Limb (tissue), 2 donors: ENCODE measurements at regions not wholly inside any gene's neighbourhood (a gene's known extent, or its start where the extent isn't known, plus 50 kb on each side); places are given as distances from the start of the nearest gene placed in this dataset.

Experiments
- DNase-seq, 2 donors: peaks; one replicate each; pipeline ENCODE4 v3.0.0-alpha.2; 2016; ENCODE audit errors: extremely low spot score in 2 of 2

DNA sequence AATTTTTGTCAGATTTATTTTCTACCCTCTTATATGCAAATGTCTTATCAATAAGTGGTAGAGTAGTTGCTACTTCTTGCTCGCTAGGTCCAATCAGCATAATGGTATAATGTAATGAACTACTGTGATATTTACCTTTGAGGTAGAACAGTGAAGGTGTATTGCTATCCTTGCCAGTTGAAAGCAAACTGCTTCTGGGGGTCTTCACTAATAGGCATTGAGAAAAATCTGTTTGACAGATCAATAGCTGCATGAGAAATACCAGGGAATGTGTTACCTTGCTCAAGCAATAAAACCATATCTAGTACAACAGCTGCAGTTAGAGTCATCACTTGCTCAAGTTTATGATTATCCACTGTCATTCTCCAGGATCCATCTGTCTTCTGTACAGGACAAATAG lies 50.1 kb upstream of the EFEMP1 start:
- no peak for DNase-seq

DNA sequence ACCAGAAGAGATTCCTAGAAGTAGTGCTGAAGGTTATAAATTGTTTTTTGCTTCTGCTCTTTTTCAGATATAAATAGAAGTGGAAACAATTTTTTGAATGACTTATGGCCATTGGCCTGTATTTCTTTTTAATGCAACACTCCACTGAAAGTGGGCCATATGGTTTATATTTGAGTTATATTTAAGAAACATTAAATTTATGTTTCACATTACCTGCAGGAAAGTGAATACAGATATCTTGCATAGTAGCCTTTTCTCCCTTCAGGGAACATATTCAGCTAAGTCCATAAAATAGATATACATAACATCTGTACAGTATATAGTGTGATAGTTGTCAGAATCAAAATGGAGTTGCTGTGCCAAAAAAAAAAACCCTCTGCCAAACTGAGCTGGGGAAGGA lies 53.1 kb upstream of the EFEMP1 start:
- DNase-seq: no peak

DNA sequence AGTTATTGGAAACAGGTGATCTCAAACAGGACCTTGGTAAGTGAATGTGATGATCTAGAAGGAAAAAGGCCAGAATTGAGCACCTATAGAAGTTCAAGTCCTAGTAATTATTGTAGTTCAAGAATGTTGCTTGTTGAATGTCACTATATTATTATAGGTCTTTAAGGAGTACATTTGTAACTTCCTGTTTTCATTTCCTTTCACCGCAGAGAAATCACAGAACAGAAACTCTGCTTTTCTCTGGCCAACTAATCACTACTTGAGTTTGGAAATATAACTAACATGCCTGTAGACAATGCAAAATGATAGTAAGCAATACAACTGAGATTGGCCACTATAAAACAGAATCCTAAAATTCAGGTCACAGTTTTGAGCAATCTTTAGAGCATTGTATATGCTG lies 61.8 kb upstream of the EFEMP1 start:
- DNase-seq: no peak

DNA sequence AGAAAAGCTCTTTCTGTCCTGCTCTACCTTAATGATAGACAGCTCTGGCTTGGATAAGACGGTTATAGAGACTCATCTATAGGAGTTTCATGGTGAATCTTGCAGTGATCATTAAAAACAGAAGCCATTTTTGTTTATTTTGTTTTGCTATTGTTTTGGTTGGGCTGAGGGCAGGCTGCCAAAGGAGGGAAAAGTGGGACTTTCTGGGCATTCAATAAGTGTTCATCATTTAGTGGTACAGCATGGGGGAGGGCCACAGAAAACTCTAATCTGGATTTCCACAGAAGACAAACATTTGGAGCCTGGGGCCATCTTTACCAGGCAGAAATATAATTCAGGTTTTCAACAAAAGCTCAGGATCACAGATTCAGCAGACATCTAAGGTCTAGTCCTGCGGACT lies 62.4 kb upstream of the EFEMP1 start:
- no peak for DNase-seq

DNA sequence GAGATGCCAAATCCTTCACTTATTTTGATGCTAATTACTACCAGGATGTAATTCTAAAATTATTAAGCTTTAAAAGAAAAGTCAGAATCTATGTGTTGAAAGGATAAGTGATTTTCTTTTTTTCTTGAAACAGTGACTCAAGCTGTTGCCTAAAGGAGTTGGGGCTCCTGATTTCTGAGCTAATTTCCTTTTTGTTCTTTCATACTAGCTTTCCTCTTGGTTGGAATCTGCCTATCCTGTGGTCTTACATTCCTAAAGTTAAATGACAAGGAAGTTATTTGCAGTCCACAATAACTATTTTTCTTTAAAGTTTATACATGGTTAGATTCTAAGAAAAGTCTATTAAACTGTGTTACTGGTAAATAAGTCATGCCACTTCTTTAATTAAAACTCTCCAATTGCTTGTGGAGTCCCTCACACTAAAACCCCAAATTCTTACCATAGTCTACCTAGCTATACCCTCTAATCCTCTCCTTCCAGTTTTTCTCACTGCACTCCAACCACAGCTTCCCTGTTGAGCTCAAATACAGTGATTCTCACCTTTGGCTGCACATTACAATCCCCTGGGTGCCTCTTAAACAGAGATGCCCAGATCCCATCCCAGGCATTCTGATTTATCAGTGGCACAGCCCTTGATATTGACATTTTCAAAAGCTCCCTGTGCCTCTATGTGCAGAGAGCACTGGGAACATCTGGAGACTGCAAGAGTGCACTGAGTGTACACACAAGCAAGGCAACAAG lies 63.3 kb upstream of the EFEMP1 start:
- no peak for DNase-seq

DNA sequence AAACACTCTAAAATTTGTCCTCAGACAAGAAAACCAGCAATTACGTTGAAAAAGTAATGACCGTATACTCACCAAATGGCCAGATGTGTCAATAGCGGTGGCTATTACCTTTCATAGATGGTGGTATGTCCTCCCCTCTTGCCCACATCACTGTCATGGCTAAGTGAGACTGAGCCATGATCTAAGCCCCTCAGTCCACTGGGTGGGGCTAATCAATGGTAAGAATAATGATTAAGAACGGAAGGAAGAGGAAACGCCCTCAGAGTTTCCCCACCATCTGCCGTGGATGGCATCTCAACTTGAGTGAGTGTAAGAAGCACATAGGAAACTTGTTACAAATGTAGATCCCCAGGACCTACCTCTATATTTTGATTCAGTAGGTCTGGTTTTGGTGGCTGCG lies 65.8 kb upstream of the EFEMP1 start:
- DNase-seq: no peak

DNA sequence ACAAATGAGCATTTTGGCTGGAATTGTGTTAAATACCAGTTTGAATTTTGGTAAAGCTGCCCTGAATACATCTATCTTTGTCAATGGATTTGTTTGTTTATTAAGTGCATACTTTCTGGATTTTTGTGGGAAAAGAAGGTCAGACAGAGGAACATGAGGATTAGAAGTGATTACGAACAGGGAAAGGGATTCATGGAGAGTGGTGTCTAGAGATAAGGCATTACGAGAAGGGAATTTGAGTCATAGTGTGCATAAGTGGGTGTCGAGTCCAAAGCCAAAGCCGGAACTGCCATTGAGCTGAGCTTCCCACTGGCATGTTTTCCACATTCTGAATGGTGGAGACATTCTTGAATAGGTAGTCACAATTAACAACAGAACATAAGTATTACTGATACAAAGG lies 68.9 kb upstream of the EFEMP1 start:
- no peak for DNase-seq

DNA sequence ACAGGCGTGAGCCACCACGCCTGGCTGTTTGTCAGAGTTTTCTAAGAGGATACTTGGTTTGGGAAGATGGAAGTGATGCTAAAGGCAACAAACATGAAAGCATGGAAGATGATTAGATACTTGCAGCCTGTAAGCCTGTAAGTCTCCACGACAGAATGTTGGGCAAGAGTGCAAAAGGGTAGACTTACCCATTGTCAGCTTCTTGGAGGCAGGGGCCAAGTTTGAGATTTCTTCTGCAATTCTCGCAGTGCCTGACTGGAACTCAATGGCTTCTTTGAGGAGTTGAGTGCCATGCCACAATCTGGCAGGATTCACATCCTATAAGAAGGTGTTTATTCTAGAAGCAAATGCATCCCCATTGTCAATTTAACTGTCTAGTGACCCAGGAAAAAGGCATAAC lies 70.1 kb upstream of the EFEMP1 start:
- DNase-seq: no peak

DNA sequence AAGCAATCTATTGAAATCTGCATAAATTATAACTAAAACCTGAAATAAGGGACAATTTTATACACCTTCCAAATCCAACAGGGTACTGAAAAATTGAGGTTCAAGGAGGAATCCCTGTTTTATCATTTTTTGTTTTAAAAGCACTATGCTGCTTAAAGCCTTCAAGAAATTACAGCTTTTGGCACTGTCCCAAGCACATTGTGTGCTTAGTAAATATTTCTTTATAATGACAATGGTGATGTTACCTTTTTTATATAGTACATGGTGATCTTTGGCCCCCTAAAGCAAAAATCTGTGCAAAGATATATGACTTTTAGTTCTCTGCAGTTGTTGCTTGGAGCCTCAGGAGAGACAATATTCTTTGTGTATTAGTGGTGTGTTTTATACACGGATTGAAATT lies 71.6 kb upstream of the EFEMP1 start:
- DNase-seq: no peak

DNA sequence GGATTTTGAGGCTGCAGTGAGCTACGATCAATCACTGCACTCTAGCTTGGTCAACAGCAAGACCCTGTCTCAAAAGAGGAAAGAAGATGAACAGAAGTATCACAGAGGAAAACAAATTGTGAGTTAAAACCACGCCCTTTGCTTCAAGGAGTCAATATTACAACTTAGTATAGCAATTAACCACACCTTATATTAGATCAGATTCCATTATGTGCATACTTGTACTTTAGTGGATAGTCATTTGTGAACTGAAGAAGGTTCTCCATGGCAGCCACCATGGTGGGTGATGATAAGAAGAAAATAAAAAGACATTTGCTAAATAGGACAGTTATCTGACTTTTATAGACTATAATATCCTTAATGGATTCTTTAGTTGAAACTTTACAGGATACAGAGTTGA lies 72.3 kb upstream of the EFEMP1 start:
- no peak for DNase-seq

DNA sequence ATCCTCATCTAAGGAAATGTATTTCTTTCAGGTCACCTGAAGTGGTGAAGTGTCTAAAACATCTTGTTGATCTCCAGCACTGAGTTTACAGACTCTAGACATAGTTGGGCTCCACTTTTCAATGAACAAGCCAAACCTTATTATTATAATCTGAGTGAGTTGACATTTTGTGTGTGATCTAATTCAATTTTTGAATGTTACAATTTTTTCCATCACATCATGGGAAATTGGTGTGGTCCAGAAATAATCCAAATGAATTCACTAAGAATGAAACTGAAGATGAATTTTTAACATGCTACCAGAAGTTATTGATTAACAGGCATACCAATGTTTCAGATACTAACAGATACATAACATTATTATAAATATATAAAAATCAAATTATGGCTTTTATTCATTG lies 75.6 kb upstream of the EFEMP1 start:
- no peak for DNase-seq

DNA sequence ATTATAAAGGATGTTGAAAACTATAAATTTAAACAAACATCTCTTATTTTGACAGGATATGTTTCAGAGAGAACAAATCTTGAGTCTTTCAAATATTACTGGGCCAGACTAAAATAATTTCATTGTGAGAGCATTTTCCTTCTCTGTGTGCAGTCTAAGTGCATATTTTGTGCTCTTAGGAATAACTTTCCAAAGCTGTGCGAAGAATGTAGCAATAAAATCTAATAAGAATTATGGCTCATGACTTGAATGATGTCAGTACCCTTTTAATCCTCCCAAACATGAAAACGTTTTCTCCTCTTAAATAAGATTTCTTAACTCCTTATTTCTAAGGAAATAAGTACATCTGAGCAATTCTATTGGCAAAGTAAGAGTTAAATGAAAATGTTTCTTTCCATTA lies 76.2 kb upstream of the EFEMP1 start:
- no peak for DNase-seq

DNA sequence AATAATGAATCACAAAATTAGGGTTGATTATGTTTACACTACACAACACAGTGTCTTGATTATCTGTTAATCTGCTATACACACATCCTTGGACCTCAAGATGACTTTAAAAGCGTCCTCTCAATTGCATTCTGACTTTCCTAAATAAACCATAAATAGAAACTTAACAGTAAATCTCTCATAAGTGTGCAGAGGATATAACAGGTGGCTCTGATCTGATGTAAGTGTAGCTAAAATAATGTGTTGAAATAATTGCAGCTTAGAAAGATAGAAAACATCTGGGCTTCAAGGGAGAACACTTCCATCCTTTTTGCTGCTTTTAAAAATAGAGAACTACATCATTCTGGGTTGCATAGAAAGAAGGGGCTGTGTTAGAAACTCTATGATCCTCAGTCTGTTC lies 78.4 kb upstream of the EFEMP1 start:
- no peak for DNase-seq

DNA sequence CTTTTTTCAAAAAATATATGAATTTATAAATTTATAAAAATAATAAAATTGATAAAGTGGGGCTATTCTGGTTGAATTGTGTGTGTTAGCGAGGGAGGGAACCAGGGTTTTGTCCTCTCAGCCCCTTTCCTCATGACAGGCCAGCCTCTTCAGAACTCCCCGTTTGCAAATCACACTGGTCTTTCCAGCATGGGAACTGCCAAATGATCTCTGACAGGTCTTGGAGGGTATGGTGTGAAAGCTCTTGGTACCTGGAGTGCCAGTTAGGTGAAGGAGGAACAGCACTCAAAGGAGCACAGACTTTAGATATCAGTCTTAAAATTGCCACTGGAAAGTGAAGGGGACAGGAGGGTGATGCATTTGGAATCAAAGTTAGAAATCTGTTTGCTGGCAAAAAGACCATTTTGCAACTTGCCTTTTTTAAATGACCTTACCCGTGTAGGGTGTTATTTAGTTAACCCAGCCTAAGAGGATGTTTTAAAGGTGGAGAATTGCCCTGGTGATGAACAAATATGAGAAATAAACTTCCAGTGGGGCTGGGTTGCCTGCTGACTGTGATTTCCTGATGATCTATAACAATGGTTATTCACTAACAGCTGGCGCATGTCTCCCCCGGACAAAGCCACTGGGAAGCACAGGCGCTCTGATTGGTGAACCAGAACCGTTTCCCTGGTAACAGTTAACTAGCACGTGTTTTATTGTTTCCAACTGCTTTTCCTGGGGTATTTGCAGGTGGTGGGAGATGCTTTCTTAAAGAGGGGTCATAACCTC lies 85.3 kb upstream of the EFEMP1 start:
- DNase-seq: peak; percentile 68 to 90

DNA sequence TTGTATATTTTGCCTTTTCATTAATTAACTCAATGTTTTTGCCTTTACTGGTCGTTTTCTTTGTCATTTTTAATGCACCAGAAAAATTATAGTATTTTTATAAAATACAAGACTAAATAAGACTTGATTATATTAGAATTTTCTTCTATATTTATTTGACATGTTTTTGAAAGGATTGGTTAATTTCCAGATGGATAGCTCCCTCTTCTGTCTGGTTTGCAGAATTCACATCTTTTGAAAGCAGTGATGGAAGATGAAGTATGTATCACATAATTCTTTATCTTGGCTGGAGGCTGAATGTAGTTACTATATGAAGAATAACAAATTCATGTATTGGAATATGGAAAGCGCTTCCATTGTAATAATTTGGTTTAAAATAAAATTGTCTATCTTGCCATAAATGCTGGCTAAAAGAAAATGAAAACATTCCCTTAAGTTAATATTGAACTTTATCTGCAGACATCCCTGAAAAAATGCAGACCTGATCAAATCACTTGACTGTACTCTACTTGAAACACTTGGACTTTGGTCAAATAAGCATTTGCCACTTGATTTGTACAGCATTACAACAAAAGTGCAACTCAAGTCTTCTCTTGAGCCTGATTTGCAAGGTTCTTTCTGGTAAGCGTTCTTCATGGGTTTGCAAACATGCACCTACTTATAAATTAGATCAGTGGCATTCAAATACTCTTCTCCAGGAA lies 86.3 kb upstream of the EFEMP1 start:
- DNase-seq: peak in 1 of 2 donors; percentile 76

DNA sequence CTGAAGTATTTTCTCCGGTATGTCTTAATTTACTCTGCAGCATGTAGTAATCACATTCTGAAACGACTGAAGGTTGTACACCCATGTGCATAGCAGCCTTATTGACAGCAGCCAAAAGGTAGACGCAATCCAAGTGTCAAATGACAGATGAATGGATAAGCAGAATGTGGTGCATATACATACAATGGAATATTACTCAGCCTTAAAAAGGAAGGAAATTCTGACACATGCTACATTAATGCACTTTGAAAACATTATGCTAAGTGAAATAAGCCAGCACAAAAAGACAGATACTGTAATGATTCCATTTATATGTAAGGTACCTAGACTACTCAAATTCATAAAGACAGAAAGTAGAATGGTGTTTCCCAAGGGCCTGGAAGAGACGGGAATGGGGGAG lies 88.0 kb upstream of the EFEMP1 start:
- no peak for DNase-seq

DNA sequence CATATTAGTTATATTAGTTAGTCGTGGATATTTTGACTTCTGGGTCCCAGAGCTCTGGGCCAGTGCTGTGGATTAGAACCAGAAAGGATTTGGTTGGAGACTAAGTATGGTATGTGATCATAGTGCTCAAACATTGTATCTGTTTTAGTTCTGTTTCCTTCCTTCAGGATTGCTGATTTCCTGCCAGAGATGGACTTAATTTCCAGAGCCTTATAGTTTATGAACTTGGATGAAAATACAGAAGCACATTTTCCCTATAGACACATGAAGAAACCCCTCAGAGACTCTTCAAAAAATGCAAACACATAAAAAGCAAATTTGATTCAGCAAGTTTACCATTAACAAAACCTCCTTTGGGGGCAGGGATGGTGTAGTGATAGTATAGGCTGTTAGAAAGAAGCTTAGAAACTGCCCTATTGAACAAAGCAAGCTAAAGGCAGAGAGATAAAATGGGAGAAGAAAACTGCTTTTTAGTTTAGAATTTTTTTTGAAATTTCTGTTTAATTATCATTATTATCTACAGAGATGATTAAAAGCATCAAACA lies 88.7 kb upstream of the EFEMP1 start:
- no peak for DNase-seq

DNA sequence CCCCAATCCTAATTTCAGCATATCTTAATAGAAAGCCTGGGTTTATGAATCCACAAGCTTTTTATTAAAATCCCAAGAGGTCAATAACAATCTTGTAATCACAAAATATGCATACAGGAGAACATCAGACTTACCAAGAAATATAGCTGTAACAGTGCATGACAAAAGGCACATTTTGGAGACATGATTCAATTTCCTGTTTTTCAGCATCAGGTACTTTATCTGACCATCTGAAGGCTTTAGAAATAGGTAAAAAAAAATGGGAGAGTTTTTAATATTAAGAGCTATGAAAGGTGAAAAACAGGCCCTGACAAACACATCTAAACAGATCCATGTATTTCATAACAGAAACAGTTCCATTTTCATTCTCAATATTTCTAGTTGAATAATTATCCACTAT lies 89.9 kb upstream of the EFEMP1 start:
- no peak for DNase-seq

DNA sequence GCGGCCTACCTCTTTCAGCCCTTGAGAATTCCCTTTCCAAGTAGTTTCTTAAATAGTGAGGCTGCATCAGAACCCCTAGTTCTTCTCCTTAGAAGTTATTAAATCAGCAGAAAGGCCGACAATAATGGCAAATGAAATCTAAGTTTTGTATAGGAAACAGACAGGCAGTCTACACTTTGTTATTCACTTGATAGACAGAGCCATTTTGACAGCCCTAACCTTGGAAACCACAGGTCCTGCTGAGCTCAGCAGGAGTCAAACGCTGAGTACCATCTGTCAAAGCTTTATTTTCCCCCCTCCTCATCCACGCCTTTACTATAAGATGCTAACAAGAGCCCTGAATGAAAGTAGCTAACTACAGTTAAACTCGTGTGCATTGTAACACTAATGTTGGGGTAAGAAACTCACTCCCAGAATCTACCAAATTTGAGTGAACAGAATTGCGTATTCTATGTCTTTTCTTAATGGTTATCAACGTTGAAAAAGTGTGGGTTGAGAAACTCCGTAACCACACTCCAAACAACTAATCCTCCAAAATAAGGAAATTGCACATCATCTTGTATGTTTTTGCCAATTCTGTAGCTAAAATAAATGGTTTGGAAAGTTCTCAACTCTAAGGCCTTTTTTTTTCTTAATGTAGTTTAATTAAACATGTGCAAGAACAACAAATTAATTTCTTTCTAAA lies 90.6 kb upstream of the EFEMP1 start:
- DNase-seq: no peak

DNA sequence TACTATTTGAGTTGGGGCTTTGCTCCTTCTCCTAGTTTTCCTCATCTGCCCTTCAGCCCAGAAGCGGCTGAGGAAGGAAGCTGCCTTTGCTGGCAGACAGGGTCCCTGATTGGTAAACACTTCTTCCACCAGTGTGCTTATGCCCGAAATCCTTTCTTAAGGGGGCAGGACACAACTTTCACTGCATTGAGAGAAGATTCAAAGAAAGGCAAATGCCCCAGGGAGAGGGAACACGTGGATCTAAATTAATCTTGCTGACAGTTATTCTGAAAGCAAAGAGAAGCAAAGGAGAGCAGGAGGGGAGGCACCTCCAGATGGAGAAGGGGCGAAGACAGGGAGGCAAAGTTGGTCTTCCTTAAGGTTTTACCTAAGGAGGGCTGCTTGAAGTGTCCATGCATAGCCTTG lies 92.1 kb upstream of the EFEMP1 start:
- DNase-seq: no peak

DNA sequence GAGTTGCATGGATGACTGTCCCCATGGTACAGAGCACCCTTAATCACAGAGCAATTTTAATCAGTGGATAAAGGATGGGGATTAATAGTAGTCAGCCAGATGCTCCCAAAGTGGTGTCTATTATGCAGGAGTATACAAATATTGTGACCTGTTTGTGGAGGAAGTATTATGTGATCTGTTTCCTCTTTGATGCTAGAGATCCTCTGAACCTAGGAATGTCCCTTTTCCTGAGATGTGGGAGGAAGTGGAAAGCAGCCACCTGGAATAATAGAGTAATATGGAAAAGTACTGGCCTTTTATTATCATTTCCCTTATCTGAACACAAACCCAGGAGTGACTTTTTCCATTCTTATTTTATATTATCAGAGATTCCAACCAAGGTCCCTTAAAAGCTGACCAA lies 94.2 kb upstream of the EFEMP1 start:
- DNase-seq: no peak

DNA sequence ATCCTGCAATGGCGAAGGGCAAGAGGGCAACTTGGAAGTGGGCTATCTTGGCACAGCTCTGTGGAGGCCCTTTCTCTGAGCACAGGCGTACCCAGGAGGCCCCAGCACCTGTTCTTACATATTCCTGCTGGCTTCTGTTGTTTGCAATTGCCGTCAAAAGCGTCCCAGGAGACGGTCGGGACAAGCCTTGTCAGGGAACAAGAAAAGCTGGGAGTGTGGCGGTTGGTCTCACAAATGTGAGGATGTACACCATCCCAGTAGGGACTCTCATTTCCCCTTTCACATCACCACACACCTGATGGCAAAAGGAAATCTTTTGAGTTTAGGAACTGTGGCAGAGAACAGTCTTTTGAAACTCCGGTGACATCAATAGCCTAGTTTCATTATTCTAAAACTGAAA lies 94.7 kb upstream of the EFEMP1 start:
- no peak for DNase-seq
